K562 (cell line): ENCODE measurements at regions not wholly inside any gene's neighbourhood (a gene's known extent, or its start where the extent isn't known, plus 50 kb on each side); places are given as distances from the start of the nearest gene placed in this dataset.

Source experiments
- EP300 ChIP-seq: IDR thresholded peaks from 2 replicates; pipeline ENCODE4 v1.6.1; 2012; ENCODE audit warnings: low read length, improper control_type of control experiment
- KLF13 ChIP-seq: fragments of 450-650 bp; IDR thresholded peaks from 2 replicates; pipeline ENCODE4 v1.6.1; 2016; ENCODE audit warnings: missing genetic modification characterization, low read depth, mild to moderate bottlenecking, missing compliant biosample characterization, moderate library complexity, borderline replicate concordance
- NCOR1 ChIP-seq: fragments of 450-650 bp; IDR thresholded peaks from 2 replicates; pipeline ENCODE4 v1.6.1; 2016; ENCODE audit warnings: mild to moderate bottlenecking, moderate library complexity
- POLR2A ChIP-seq: fragments of 450-650 bp; conservative IDR thresholded peaks from 2 replicates; pipeline ENCODE4 v1.6.1; 2016
- ZNF146 ChIP-seq: IDR thresholded peaks from one replicate; pipeline ENCODE4 v1.6.1; 2018; ENCODE audit warnings: missing compliant biosample characterization; ENCODE audit not compliant: unreplicated experiment
- TF ChIP-seq, protein P1 (sequence below): fragments of 250-450 bp; sonication (Bioruptor Pico); IDR thresholded peaks from 2 replicates; pipeline ENCODE4 v1.5.0; 2021; ENCODE audit warnings: mild to moderate bottlenecking, moderate library complexity
- TF ChIP-seq, protein P2 (sequence below): sonication (generic); formaldehyde crosslinking; IDR thresholded peaks from 2 replicates; pipeline ENCODE4 v1.8.0; 2022; ENCODE audit warnings: missing genetic modification reagents, mild to moderate bottlenecking, moderate library complexity, borderline replicate concordance
- TF ChIP-seq, protein P3 (sequence below): fragments of 450-650 bp; IDR thresholded peaks from one replicate; pipeline ENCODE4 v1.6.1; 2018; ENCODE audit warnings: mild to moderate bottlenecking, moderate library complexity; ENCODE audit not compliant: partially characterized antibody

DNA sequence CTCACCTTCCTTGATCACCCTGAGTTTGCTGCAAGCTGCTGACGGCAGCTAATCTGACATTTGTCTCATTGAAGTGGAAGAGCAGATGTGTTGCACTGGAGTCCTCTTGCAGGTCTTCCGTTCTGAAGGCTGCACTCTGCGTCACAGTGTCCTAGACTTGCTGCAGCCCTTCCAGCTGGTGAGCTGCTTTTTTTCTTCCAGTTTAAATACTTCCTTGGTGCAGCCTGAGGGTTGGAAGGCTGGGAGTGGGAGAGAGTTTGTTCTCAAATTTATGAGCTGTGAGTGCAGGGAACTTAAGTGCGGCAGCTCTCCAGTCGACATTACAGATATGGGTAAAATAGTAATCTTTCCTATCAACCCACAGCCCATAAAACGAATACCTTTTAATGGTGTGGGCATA, 303.6 kb upstream of the FAT1 start (continued):
- TF ChIP-seq, protein P1, sequence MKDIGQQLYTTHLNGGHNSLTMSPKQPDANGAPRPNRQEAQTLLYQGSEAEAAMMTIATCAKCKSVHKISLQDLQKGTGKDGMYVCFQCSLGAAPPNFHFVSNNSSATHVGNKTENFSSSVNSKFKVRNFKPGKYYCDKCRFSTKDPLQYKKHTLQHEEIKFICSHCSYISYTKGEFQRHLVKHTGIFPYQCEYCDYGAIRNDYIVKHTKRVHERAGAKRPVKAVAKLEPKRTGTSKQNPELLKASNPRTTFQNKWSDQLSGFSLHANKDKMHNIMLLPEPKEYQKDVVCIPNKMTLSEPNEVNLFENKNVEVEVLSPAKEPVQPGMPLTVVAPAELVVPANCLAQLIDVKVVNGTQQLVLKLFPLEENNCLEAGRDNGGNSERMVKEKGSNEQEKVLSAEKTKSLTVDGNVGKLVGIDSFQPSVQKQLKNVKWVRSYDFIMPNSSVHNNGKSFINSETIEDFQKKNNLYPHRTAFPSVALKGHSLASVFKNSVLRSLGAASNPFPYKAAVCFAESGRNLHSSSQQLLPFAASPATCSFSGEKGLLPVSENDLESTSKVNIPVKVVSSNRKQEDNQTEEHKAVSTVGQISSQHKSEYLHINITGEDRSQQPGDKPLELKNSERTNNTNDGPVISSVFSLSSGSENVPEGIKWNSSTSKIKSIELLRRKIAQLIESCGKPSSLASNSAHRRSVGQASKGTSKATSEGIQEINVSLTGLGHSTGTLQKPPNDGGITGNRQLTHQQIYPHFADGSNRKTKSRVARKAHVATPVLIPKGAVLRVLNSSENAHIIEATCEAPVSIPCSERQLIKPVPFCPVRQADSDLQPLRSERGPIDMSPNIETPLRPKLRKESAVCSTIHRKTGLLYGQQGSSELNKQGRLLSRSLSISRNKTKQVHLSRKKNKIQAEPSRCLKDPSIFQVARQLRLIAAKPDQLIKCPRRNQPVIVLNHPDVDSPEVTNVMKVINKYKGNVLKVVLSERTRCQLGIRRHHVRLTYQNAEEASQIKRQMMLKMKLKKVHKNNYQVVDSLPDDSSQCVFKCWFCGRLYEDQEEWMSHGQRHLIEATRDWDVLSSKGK (CRISPR knock-in tag): no peak
- TF ChIP-seq NCOR1 (no peak), POLR2A (no peak), KLF13 (tag) (no peak), ZNF146 (CRISPR knock-in tag) (no peak), EP300 (no peak)
- TF ChIP-seq, protein P2, sequence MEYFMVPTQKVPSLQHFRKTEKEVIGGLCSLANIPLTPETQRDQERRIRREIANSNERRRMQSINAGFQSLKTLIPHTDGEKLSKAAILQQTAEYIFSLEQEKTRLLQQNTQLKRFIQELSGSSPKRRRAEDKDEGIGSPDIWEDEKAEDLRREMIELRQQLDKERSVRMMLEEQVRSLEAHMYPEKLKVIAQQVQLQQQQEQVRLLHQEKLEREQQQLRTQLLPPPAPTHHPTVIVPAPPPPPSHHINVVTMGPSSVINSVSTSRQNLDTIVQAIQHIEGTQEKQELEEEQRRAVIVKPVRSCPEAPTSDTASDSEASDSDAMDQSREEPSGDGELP: no peak
- TF ChIP-seq, protein P3, sequence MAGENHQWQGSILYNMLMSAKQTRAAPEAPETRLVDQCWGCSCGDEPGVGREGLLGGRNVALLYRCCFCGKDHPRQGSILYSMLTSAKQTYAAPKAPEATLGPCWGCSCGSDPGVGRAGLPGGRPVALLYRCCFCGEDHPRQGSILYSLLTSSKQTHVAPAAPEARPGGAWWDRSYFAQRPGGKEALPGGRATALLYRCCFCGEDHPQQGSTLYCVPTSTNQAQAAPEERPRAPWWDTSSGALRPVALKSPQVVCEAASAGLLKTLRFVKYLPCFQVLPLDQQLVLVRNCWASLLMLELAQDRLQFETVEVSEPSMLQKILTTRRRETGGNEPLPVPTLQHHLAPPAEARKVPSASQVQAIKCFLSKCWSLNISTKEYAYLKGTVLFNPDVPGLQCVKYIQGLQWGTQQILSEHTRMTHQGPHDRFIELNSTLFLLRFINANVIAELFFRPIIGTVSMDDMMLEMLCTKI: no peak
